H1 (cell line): ENCODE measurements at regions not wholly inside any gene's neighbourhood (a gene's known extent, or its start where the extent isn't known, plus 50 kb on each side); places are given as distances from the start of the nearest gene placed in this dataset.
"Not testable (repeated sequence)": the region's sequence is repeated elsewhere in the genome, so short reads cannot be mapped to it uniquely, and the experiment has no call there.

Source experiments
- CTCF ChIA-PET: fragments of 300-600 bp; sonication (Branson Sonifier 250); formaldehyde crosslinking; loops from one replicate; lab custom pipeline; 2021; ENCODE audit not compliant: partially characterized antibody; lab: Charles Lee
- POLR2A ChIA-PET: fragments of 300-600 bp; sonication (Branson Sonifier 250); formaldehyde crosslinking; loops from one replicate; lab custom pipeline; 2021; ENCODE audit warnings: inconsistent platforms; ENCODE audit not compliant: partially characterized antibody; lab: Charles Lee
- DNase-seq, 2 experiments: peaks; one replicate each; pipeline versions ENCODE4 v3.0.0 to v3.0.0-alpha.2; 2010 to 2022; ENCODE audit warnings: low spot score in 2 of 2, low read depth in 1 of 2, mixed read lengths in 1 of 2
- FAIRE-seq: peaks from 2 replicates; lab custom pipeline; 2011; peaks lifted over from hg19 to GRCh38; lab: Jason Lieb, UNC
- H2AFZ ChIP-seq: 2 replicates; pipeline ENCODE4 v1.8.1; 2012; ENCODE audit warnings: low read length, inconsistent platforms
- H2AK5ac ChIP-seq: 2 replicates; pipeline ENCODE4 v1.6.1; 2013; ENCODE audit warnings: low read depth, low read length
- H2BK120ac ChIP-seq: replicated peaks from 2 replicates; pipeline ENCODE3; 2013; ENCODE audit warnings: low read depth, low read length, inconsistent platforms
- H2BK12ac ChIP-seq: 2 replicates; pipeline ENCODE4 v1.6.1; 2013; ENCODE audit warnings: low read depth, low read length
- H2BK15ac ChIP-seq: 2 replicates; pipeline ENCODE4 v1.6.1; 2013; ENCODE audit warnings: low read length
- H2BK20ac ChIP-seq: 2 replicates; pipeline ENCODE4 v1.6.1; 2013; ENCODE audit warnings: low read length
- H2BK5ac ChIP-seq: 2 replicates; pipeline ENCODE4 v1.6.1; 2013; ENCODE audit warnings: low read depth, low read length
- H3K14ac ChIP-seq: 2 replicates; pipeline ENCODE4 v1.6.1; 2013; ENCODE audit warnings: inconsistent platforms; ENCODE audit not compliant: insufficient read length
- H3K18ac ChIP-seq: 2 replicates; pipeline ENCODE4 v1.6.1; 2013; ENCODE audit warnings: low read length; ENCODE audit errors: extremely low read depth
- H3K23ac ChIP-seq: 2 replicates; pipeline ENCODE4 v1.6.1; 2013; ENCODE audit warnings: inconsistent platforms; ENCODE audit not compliant: insufficient read length
- H3K23me2 ChIP-seq: 2 replicates; pipeline ENCODE4 v1.6.1; 2013; ENCODE audit warnings: low read depth, low read length
- H3K27ac ChIP-seq: 2 replicates; pipeline ENCODE4 v1.6.1; 2011; ENCODE audit warnings: low read depth, low read length, inconsistent platforms
- H3K27me3 ChIP-seq, 4 experiments: replicated peaks in 1 of 4; 1 replicate in 1 of 4; 2 replicates in 3 of 4; pipeline versions ENCODE4 v1.6.1 to v1.8.1; 2011 to 2013; ENCODE audit warnings: low read length in 3 of 4, mild to moderate bottlenecking in 3 of 4, inconsistent platforms in 2 of 4, mixed read lengths in 2 of 4, moderate library complexity in 1 of 4; ENCODE audit not compliant: control insufficient read depth in 3 of 4, insufficient read depth in 3 of 4; ENCODE audit errors: extremely low read depth in 1 of 4
- H3K36me3 ChIP-seq, 4 experiments: 2 replicates each; pipeline versions ENCODE4 v1.6.1 to v1.8.1; 2011 to 2013; ENCODE audit warnings: mild to moderate bottlenecking in 4 of 4, low read length in 3 of 4, moderate library complexity in 2 of 4, control low read depth in 1 of 4, inconsistent platforms in 1 of 4; ENCODE audit not compliant: insufficient read depth in 4 of 4, control insufficient read depth in 2 of 4
- H3K4ac ChIP-seq: replicated peaks from 2 replicates; pipeline ENCODE3; 2013; ENCODE audit warnings: low read length, low read depth, mixed read lengths, inconsistent platforms; ENCODE audit not compliant: insufficient read length
- H3K4me1 ChIP-seq, 4 experiments: replicated peaks in 1 of 4; 1 replicate in 1 of 4; 2 replicates in 3 of 4; pipeline versions ENCODE4 v1.6.1 to v1.8.1; 2011 to 2013; ENCODE audit warnings: low read length in 3 of 4, inconsistent platforms in 2 of 4, mixed read lengths in 1 of 4; ENCODE audit not compliant: insufficient read depth in 4 of 4, control insufficient read depth in 3 of 4
- H3K4me2 ChIP-seq, 2 experiments: 2 replicates each; pipeline versions ENCODE4 v1.6.1 to v1.8.1; 2011 to 2013; ENCODE audit warnings: low read depth in 2 of 2, low read length in 2 of 2, control low read depth in 1 of 2, inconsistent platforms in 1 of 2, mild to moderate bottlenecking in 1 of 2; ENCODE audit not compliant: insufficient read depth in 1 of 2
- H3K4me3 ChIP-seq, 4 experiments: fragments of 200-600, 300-600 bp in 1 of 4; sonication (generic), shearing (Covaris generic), sonication (Bioruptor Twin) in 1 of 4; 2 replicates each; pipeline versions ENCODE4 v1.5.1 to v1.8.1; 2011 to 2016; ENCODE audit warnings: low read length in 4 of 4, low read depth in 3 of 4, control low read depth in 2 of 4, inconsistent platforms in 2 of 4, mild to moderate bottlenecking in 2 of 4, mixed read lengths in 1 of 4, moderate library complexity in 1 of 4; ENCODE audit not compliant: insufficient read depth in 2 of 4; ENCODE audit errors: extremely low read depth in 1 of 4
- H3K56ac ChIP-seq: replicated peaks from 2 replicates; pipeline ENCODE3; 2013; ENCODE audit warnings: low read depth, mild to moderate bottlenecking, mixed read lengths, low read length, inconsistent platforms; ENCODE audit not compliant: insufficient read length
- H3K79me1 ChIP-seq: 2 replicates; pipeline ENCODE4 v1.6.1; 2013; ENCODE audit warnings: low read depth, low read length, control low read depth
- H3K79me2 ChIP-seq, 2 experiments: 2 replicates each; pipeline versions ENCODE4 v1.6.1 to v1.8.1; 2012 to 2013; ENCODE audit warnings: low read length in 2 of 2, mild to moderate bottlenecking in 2 of 2, inconsistent platforms in 1 of 2; ENCODE audit not compliant: insufficient read depth in 2 of 2, control insufficient read depth in 1 of 2
- H3K9ac ChIP-seq, 4 experiments: replicated peaks in 1 of 4; 1 replicate in 1 of 4; 2 replicates in 3 of 4; pipeline versions ENCODE4 v1.6.1 to v1.8.1; 2011 to 2013; ENCODE audit warnings: low read depth in 3 of 4, low read length in 3 of 4, control low read depth in 2 of 4, mild to moderate bottlenecking in 2 of 4, moderate library complexity in 2 of 4, inconsistent platforms in 1 of 4; ENCODE audit errors: extremely low read depth in 1 of 4
- H3K9me3 ChIP-seq, 2 experiments: 2 replicates each; pipeline versions ENCODE4 v1.6.1 to v1.8.1; 2012 to 2013; ENCODE audit warnings: mild to moderate bottlenecking in 2 of 2, moderate library complexity in 2 of 2, control low read depth in 1 of 2, inconsistent platforms in 1 of 2, low read depth in 1 of 2, low read length in 1 of 2, mixed read lengths in 1 of 2; ENCODE audit not compliant: insufficient read depth in 2 of 2
- H4K20me1 ChIP-seq, 2 experiments: replicated peaks in 1 of 2; 2 replicates each; pipeline versions ENCODE3 to v1.8.1; 2011 to 2013; ENCODE audit warnings: inconsistent platforms in 2 of 2, low read length in 2 of 2, mild to moderate bottlenecking in 1 of 2; ENCODE audit not compliant: insufficient read depth in 2 of 2, control insufficient read depth in 1 of 2
- H4K5ac ChIP-seq: 2 replicates; pipeline ENCODE4 v1.6.1; 2013; ENCODE audit warnings: low read length, low read depth, mixed read lengths, inconsistent platforms; ENCODE audit not compliant: insufficient read length
- H4K8ac ChIP-seq: 2 replicates; pipeline ENCODE4 v1.8.0; 2013; ENCODE audit warnings: mild to moderate bottlenecking, moderate library complexity, low read length, inconsistent platforms; ENCODE audit not compliant: insufficient read depth; ENCODE audit errors: extremely low read depth
- H4K91ac ChIP-seq: replicated peaks from 2 replicates; pipeline ENCODE3; 2013; ENCODE audit warnings: low read length, mixed read lengths, inconsistent platforms; ENCODE audit not compliant: insufficient read length
- TBP ChIP-seq: IDR thresholded peaks from 2 replicates; pipeline ENCODE4 v1.6.1; 2011; ENCODE audit warnings: low read depth, low read length, improper control_type of control experiment
- WGBS, 2 experiments: shearing (Covaris generic) in 1 of 2; methylation state at CpG; one replicate each; pipeline versions ENCODE4 v1.1.6 to v1.1.7; 2013 to 2015; ENCODE audit warnings: low lambda C conversion rate in 2 of 2, mixed read lengths in 2 of 2, inconsistent platforms in 1 of 2, low coverage in 1 of 2, missing lambda C conversion rate in 1 of 2; ENCODE audit not compliant: insufficient replicate concordance in 2 of 2, insufficient coverage in 1 of 2, insufficient read length in 1 of 2; ENCODE audit errors: extremely low coverage in 1 of 2, missing lambda C conversion rate in 1 of 2; 5-methylcytosine and 5-hydroxymethylcytosine counted together

DNA sequence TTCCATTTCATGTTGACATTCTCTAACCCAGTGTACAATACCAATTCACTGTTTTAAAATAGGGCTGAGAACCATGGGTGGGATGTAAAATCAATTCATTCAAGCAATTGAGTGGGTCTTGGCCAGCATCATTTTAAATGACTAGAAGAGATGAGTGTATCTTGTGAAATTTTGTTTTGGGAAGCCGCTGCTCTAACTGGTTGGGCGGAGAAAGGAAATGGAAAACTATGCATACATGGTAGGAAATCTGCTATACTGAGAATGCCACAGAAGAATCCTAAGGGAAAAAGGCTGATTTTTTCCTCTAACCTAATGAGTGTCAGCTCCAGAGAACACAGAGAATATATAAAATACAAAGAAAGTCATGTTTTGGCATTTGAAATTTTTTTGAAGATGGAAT is 54.8 kb upstream of the DCLK2 start:
- H3K4me2 ChIP-seq = no peak overlapping the region
- H4K91ac ChIP-seq = no peak overlapping the region
- H3K14ac ChIP-seq = no peak overlapping the region
- H3K4ac ChIP-seq = no peak overlapping the region
- no peak overlapping the region for H2BK5ac ChIP-seq
- no peak overlapping the region for H3K56ac ChIP-seq
- no peaks in the 10 kb centered on the region for H3K79me2 ChIP-seq
- ChIA-PET CTCF (interaction anchor here (1.9 to 2.1 kb wide), 3 partner anchors 11 to 219 kb away, joined by 6 to 10 read pairs (median 6); no protein-coding TSS in a partner anchor), POLR2A (no interaction called here)
- no peaks in the 10 kb centered on the region for H4K20me1 ChIP-seq
- no peak for TF ChIP-seq TBP
- no peak overlapping the region for H2BK120ac ChIP-seq
- no peak overlapping the region for H2BK20ac ChIP-seq
- WGBS, 2 experiments = 92% methylated on average over 2 of the region's 2 CpGs; no CpG with 5 or more reads in 1 of the 2 experiments
- no peak overlapping the region for H3K27ac ChIP-seq
- H3K27me3 ChIP-seq = no peaks in the 10 kb centered on the region
- H3K18ac ChIP-seq = no peak overlapping the region
- no peak overlapping the region for H2BK15ac ChIP-seq
- H3K23ac ChIP-seq = no peak overlapping the region
- FAIRE-seq (no peak), DNase-seq (no peak)
- no peak overlapping the region for H4K8ac ChIP-seq
- no peak overlapping the region for H4K5ac ChIP-seq
- no peak overlapping the region for H3K4me3 ChIP-seq
- no peak overlapping the region for H2AFZ ChIP-seq
- H3K4me1 ChIP-seq = no peaks in the 10 kb centered on the region
- no peaks in the 10 kb centered on the region for H3K23me2 ChIP-seq
- no peak overlapping the region for H3K9ac ChIP-seq
- H3K36me3 ChIP-seq = no peaks in the 10 kb centered on the region
- peaks cover 7 to 11% of the 10 kb centered on the region in 2 experiments for H3K9me3 ChIP-seq
- no peak overlapping the region for H2AK5ac ChIP-seq
- H3K79me1 ChIP-seq = no peaks in the 10 kb centered on the region
- no peak overlapping the region for H2BK12ac ChIP-seq

DNA sequence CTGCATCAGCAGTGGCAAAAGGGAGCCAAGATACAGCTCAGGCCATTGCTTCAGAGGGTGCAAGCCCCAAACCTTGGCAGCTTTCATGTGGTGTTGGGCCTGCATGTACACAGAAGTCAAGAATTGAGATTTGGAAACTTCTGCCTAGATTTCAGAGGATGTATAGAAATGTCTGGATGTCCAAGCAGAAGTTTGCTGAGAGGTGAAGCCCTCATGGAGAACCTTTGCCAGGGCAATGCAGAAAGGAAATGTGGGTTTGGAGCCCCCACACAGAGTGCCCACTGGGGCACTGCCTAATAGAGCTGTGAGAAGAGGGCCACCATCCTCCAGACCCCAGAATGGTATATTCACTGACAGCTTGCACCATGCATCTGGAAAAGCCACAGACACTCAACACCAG is 51.3 kb upstream of the DCLK2 start:
- H2AFZ ChIP-seq, H2BK15ac ChIP-seq, H4K20me1 ChIP-seq, H2BK12ac ChIP-seq, H2BK5ac ChIP-seq, H3K4me2 ChIP-seq, POLR2A ChIA-PET, H2AK5ac ChIP-seq, H2BK20ac ChIP-seq, H3K27ac ChIP-seq, H3K9ac ChIP-seq, H4K91ac ChIP-seq, H3K27me3 ChIP-seq, DNase-seq, H3K18ac ChIP-seq, H3K23me2 ChIP-seq, H3K4ac ChIP-seq, H2BK120ac ChIP-seq, H3K4me1 ChIP-seq, H3K36me3 ChIP-seq, H4K8ac ChIP-seq, H4K5ac ChIP-seq, H3K79me2 ChIP-seq, H3K23ac ChIP-seq, H3K14ac ChIP-seq, H3K56ac ChIP-seq, H3K4me3 ChIP-seq, H3K79me1 ChIP-seq, FAIRE-seq: not testable (repeated sequence)
- peaks cover 7 to 11% of the 10 kb centered on the region in 2 experiments for H3K9me3 ChIP-seq
- CTCF ChIA-PET = interaction anchor here (1.2 kb wide), 2 partner anchors 29 to 216 kb away, joined by 4 read pairs; no protein-coding TSS in a partner anchor
